ENCODE measurements at regions not wholly inside any gene's neighbourhood (a gene's known extent, or its start where the extent isn't known, plus 50 kb on each side); places are given as distances from the start of the nearest gene placed in this dataset.
"Not testable (repeated sequence)": the region's sequence is repeated elsewhere in the genome, so short reads cannot be mapped to it uniquely, and the experiment has no call there.

DNA sequence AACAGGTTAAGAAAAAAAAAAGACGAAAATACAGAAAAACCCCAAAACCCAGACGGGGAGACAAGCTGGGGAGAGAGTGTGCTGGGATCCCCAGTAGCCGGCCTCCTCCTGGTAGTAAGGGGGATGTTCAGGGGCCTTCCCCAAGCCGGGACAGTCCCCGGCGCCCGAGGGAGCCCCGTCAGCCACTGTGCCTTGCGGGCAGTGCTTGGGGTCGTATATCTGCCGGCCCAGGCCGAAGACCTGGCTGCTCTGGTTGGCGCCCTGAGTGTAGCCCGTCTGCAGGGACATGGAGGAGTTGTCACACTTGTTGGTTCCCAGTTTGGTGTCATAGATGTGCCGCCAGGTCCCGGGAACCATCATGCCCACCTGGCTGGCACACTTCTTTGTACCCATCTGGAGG, 287.2 kb upstream of the GADL1 start:
- DNase-seq (ENCODE audit: low read depth) = no peak

DNA sequence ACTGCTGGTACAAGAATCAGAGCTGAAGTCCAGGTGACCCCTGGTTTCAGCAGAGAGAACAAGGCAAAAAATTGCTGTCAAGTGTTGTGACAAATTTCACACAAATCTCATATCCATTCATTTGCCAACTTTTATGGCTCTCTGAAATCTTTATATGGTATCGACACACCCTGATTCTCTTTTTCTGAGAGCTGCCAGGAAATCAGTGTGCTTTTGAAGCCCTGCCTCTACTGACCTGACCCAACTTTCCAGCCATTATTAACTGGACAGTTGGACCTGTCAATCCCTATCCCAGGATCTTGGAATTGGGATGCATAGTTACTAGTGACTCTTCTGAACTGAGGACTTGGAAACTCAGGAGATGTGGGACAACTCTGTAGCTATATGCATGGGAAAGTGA, 288.2 kb upstream of the GADL1 start:
- no peak for DNase-seq (ENCODE audit: low read depth)

DNA sequence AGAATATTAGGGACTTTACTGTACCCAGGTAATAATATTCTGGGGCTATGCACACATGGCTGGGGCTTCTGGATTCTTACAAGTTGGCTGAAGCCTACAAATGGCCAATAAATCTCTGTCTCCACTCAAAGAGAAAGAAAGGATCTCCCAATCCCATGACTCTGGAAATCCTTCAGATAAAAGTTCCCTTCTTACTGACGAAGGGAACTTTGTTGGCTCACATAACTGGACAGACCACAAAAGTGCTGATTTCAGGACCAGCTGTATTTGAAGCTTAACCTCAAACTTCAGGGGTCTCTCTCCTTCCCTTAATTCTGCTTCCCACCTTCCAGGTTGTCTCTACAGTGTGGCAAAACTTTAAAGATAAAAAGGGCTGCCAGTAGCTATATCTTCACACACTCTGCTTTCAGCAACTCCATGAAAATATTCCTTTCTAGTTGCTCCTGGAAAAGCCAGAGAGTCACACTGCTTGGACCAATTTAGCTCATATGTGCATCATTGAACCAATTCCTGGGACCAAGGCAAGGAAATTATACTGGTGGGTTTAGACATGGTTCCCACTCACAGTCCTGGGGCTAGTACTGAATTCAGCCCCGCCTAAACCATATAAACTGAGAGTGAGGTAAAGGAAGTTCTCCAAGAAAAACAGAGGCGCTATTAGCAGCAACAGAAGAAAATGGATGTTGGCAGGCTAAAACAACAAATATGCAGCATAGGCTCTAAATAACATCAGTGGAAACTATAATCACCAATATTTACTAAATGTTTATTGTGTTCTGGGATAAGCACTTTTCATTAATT, 290.0 kb upstream of the GADL1 start:
- DNase-seq (ENCODE audit: low read depth) = no peak

DNA sequence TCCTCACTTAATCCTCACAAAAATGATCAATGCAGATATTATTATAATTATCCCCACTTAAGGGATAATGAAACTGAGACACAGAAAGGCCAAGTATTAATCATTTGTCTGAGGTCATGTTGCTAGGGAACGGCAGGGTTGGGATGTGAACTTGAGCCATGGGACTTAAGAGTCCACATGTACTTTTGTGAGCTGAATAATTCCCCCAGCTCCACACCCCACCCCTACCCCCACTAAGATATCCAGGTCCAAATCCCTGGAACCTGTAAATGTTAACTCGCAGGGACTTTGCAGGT, 290.5 kb upstream of the GADL1 start:
- no peak for DNase-seq (ENCODE audit: low read depth)

DNA sequence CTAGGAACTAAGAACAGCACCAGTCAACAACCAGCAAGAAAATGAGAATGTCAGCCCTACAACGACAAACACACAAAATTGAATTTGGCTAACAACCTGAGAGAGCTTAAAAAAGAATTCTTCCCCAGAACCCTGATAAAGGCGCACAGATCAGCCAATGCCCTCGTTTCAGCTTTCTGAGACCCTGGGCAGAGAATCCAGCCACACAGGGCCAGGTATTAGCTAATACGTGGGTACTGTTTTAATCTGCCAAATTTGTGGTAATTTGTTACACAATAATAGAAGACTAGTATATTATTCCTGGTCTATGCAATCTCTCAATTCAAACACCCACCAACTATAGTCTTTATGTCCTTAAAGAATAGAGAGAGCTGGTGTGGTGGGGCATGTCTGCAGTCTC, 291.6 kb upstream of the GADL1 start:
- no peak for DNase-seq (ENCODE audit: low read depth)

DNA sequence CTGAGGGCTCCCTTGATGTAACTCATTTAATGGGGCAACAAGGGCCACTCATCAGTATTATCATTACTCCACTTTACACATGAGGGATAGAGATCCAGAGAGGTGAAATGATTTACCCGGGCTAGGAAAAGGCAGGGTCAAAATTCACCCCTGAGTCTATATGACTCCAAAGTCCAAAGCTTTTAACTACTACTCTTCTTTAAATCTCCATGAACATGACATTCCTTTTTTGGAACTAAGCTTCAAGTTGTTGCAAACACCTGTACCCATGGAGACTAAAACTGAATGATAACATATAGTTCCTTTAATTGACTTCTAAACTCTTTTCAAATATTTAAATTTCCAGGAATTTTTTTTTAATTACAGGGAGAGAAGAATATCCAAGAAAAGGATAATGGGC, 292.9 kb upstream of the GADL1 start:
- DNase-seq (ENCODE audit: low read depth) = no peak

DNA sequence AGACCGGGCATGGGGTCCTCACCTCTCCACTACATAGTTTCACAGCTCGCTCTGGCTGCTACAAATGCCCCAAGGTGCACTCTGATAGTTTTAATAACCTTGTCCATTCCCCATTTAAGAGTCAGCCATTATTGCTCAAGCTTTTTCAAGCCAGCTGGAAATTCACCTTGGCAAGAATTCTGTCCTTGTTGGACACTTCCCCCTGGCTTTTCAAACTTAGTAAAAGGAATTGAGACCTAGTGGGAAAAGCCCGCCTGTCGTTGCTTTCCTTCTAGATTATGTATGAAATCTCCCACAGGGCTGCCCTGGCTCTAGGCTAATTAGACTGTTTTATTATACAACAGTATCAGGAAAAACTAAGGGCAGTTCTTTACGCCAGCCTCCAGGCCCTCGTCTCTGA, 293.7 kb upstream of the GADL1 start:
- no peak for DNase-seq (ENCODE audit: low read depth)

DNA sequence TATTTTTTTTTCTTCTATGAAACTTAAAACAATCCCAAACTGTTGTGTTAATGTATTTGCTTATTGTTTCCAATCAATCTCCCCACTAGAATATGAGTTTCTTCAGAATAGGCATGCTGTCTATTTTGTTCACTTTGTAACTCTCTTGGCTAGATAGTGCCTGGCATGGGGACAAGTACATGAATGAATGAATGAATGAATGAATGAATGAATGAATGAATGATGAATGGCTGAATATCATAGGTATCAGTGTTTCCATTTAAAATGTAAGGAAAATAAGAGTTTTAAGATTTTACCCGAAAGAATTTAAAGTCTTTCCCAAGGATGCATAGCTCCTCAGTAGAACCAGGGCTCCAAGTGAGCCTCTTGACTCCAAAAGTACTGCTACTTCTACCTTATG, 294.9 kb upstream of the GADL1 start:
- no peak for DNase-seq (ENCODE audit: low read depth)

DNA sequence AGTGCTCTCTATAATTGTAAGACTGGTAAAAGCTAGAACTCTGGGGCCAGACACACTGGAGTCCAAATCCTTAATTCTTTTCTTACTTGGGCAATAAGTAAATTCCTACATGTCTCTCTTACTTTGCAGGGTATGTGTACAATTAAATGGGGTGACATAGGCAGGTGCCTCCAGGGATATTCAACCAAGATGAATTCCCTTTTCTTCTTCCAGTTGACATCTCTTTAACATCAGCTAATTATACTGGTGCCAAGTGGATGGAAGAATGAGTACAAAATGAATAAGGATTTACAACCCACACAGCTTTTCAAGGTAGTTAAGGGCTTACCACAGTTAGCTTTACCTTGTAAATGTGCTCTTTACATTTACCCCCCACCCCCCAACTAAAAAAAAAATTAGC, 295.5 kb upstream of the GADL1 start:
- no peak for DNase-seq (ENCODE audit: low read depth)

DNA sequence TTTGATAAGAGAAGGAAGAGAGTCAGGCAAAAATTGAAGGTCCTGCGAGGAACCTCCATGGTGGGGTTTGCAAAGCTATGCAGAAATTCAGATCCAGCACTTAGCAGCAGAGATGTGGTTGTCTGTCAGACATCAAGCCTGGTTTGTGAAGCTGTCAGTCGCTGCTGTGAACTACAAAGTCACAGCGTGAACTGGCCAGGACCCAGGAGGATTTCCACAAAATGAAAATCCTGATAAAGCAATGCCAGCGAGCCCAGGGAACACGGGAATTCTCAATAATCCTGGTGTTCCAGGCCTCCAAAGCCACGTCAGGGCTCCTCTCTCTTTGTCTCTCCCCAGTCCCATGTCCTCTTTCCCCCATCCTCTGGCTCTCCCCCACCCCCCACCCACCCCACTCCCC, 296.9 kb upstream of the GADL1 start:
- DNase-seq (ENCODE audit: low read depth) = no peak

DNA sequence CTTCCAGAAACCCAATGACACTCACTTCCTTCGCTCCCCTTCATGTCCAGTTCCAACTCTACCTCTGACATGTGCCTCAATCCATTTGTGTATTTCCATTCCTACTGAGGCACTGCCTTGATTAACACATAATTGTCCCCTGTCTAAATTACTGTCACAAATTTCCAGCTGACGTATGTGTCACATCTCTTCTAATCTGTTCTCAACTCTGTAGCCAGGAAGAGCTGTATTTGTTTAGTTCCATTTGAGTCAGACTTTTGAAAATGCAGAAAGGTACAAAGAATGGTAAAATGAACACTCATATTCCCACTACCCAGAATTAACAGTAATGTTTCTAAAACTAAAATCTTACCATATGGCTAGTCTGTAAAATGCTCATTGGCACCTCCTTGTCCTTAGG, 299.0 kb upstream of the GADL1 start:
- no peak for DNase-seq (ENCODE audit: low read depth)

DNA sequence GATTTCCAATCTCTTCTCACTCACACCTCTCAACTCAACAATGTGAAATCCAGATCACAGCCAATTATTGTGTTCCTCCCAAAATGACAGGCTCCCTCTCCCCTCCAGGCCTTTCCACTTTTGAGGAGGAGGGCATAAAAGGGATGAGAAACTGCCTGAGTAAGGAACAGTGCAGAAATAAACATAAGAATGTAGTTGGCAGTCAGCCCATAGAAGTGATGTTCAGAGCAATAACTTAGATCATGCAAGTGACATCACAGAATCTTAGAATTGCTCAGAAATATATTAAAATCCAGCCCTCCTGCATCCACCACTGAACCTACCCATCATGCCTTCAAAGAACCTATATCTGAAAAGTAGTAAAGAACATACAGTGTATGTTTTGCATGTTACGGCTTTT, 299.4 kb upstream of the GADL1 start:
- DNase-seq (ENCODE audit: low read depth) = no peak

DNA sequence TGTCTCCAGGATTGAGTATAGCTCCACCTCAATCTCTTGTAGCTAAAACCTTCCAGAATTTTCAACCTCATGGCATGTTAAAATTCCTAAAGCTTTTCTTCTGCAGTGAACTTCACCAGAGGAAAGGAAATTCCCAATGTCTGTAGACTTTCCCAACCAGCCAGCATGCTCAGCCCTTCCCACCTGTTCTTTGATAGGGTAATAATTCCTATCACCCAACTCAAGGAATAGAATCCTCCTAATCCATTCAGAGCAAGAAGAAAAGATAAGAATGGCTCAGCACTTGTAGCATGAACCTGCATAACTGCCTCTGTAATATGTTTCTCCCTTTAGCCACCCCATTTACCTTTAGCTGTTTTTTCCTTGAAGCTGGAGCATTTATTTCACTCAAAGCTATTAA, 301.8 kb upstream of the GADL1 start:
- DNase-seq (ENCODE audit: low read depth) = no peak

DNA sequence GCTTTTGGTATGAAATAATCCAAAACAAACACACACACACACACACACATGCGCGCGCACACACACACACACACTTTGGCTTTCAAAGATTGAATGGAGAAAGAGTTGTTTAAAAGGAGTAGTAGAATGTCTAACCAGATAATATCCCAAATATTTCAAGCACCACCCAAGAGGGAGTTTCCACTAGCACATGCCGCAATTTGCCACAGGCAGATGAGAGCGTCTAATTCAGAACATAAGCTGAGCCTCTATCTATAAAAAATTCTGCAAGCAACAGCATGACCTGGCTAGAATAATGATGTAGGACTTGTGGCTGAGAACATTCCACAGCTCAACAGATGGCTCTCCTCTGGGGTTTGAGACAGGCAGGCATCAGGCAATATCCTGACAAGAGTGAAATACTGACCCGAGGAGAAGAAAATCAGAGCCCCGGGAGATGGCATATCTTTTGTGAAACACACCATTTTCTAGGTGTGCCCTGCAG, 302.5 kb upstream of the GADL1 start:
- no peak for DNase-seq (ENCODE audit: low read depth)

DNA sequence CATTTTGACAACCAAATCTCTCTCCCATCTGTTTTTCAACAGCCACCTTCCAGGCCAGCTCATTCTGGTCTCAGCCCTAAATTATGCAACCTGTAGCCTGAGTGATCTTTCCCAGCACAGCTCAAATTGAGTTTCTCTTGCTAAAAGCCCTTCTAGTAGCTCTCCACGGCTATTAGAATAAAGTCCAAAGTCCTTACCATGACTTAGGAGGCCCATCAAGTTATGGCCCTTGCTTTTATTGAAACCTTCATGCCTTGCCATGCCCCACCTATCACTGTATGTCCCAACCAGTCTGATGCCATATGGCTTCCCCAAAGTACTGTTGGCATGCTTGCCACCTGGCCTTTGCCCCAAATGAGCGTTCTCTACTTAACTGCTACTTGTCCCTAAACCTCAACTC, 303.5 kb upstream of the GADL1 start:
- no peak for DNase-seq (ENCODE audit: low read depth)

DNA sequence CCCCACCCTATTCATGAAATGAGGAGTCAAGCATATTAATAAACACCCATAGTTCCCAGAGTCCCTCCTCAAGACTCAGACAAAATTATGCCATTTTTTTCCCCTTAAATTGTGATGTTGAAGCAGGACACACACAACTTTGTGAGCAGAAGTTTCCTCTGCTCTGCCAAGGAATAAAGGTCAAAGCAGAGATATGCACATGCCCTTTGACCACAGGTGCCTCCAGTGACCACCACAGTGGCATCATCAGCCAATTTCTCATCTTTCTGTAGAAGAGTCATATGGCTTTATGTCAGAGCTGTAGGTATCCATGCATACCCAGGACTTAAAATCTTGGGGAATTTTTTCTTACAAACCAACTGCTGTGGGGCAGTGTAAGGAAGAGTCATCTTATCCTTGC, 304.4 kb upstream of the GADL1 start:
- DNase-seq (ENCODE audit: low read depth) = no peak

DNA sequence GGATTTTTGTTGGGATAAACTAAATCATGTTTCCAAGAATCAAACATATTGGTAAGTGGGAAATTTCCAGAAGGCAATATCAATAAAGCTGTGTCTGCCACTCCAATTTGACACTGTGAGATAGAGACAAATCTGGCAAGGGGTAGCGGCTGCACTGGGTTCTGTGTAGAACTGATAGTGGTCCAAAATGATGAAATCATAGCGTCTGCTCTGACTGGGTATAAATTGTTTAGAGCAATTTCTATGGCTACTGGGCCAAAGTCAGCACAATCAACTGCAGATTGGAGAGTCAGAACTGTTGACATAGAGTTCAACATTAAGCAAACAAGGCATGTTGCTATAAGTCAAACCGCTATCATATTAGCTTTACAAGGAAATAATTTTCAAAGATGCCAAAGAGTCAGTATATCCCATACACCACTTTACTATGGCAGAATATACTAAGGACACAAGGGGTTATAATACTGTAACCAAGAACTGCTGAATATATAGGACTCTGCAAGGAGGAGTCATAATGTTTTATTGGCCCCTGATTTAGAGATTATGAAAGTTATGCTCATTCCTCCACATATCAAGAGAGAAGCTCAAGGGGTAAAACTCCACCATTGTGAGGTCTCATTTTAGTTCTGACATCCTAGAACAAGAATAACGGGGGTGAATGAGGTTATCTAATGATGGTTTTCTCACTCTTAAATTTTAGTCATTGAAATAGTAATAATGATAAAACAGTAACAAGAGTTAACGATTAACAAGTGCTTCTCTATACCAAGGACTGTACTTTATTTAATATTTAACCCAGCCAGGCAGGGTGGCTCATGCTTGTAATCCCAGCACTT, 309.7 kb upstream of the GADL1 start:
- DNase-seq (ENCODE audit: low read depth) = no peak

DNA sequence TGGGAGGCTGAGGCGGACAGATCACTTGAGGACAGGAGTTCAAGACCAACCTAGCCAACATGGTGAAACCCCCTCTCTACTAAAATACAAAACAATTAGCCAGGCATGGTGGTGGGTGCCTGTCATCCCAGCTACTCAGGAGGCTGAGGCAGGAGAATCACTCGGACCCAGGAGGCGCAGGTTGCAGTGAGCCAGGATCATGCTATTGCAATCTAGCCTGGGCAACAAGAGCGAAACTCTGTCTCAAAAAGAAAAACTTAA, 310.3 kb upstream of the GADL1 start:
- not testable (repeated sequence) for DNase-seq (ENCODE audit: low read depth)

DNA sequence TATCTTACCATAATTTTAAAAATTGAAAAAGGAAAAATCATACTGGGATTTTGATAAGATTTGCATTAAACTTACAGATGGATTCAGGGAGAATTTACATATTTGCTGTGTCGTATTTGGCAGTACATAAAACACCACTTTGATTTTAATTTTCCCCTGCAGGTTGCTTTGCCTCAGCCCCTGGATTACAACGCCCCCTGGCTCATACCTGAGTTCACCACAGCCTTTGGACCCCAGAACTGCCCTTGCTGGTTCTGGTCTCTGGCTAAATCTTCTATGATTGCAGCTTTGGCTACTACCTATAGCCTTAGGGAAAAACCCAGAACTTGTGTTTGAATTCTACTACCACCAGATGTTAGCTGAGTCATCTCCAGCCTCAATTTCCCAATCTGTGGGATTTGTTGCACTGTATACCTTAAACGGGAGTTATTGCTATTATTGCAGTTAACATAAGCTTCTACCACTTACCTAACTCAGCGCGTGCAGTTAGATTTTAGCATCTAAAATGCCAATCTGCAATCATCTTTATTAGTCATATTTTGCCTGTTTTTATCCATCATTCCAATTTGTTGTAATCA, 315.7 kb upstream of the GADL1 start:
- DNase-seq (ENCODE audit: low read depth) = no peak

DNA sequence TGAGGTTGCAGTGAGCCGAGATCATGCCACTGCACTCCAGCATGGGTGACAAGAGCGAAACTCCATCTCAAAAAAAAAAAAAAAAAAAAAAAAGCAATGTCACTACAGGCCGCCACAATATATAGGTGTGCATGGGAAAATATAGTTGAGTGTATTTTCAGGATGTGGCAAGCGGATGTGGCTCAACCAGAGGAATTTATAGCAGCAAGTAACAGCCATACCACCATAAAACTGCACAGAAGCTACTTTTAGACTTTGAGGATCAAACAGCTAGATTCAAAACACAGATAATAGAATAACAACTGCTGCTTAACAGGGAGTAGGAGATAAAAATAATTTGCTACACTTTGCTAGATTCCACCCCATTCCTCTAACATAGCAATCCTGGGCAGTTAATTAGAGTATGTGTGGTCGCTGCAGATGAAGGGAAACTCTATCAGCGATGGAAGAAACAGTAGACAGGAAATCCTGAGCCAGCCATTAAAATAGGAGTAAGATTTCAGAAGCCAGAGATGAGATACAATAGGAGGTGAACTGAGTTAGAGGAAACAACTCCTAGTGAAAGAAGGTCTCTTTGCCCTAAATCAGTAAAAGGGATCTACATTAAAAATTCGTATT, 318.7 kb upstream of the STT3B start:
- DNase-seq (ENCODE audit: low read depth) = peak; percentile 70

DNA sequence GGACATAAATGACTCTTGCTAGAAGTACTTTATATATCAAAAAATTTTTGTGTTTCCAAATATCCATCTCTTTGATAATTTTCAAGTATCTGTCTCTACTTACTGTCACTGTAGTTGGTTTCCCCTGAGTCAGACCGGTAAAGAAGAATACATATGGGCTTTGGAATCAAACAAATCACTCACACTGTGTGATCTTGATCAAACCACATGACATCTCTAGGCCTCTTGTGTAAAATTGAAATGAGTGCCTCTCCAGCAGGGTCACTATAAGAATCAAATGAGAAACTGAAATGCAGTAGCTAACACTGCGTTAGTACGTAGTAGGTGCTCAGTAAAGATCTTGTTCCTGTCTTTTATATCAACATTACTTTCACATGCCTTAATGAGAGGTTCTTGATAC, 314.6 kb upstream of the STT3B start:
- no peak for DNase-seq (ENCODE audit: low read depth)

DNA sequence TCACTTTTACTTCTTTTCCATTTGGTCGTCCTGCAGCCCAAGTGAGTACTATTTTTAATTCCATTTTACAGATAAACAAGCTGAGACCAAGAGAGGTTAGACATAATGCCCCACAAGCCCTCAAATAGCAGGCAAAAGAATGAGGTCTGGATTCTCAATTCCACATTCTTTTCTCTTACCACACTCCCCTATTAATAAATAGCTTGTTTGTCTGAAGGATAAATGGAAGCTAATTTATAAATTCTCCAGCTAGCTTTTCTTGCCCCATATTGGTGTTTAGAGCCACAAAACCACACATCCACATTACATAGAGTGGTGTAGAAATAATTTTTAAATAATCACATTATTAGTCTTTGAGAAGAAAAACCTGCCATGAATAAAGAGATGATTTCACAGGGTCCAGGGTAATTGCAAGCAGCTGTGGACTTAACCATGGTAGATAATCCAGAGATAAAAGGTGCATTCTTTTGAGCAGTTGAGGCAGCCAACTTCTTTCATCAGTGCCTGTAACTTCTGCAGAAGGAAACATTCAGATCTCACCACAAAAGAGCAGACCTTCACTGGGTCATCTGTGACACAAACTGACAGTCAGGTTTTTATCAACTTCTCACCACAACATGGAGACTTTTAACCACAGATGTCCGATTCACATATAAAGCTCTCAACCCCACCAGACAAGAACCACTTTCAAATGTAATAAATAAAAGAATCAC, 313.4 kb upstream of the STT3B start:
- no peak for DNase-seq (ENCODE audit: low read depth)

All from HT1080 (cell line).